Chondrocyte (in vitro differentiated cells): ENCODE measurements at regions not wholly inside any gene's neighbourhood (a gene's known extent, or its start where the extent isn't known, plus 50 kb on each side); places are given as distances from the start of the nearest gene placed in this dataset.
"Not testable (repeated sequence)": the region's sequence is repeated elsewhere in the genome, so short reads cannot be mapped to it uniquely, and the experiment has no call there.

ENCODE experiments used
- DNase-seq: peaks from one replicate; pipeline ENCODE4 v3.0.0; 2021; ENCODE audit warnings: mixed read lengths, low spot score
- H3K27ac Mint-ChIP-seq: one replicate; pipeline ENCODE4 v1.8.0; 2021; ENCODE audit warnings: mild to moderate bottlenecking, moderate library complexity, mixed read lengths; ENCODE audit not compliant: unreplicated experiment
- H3K27me3 Mint-ChIP-seq: 2 replicates; pipeline ENCODE4 v1.8.0; 2021; ENCODE audit warnings: low read depth, mixed read lengths
- H3K36me3 Mint-ChIP-seq: 2 replicates; pipeline ENCODE4 v1.8.0; 2021; ENCODE audit warnings: low read depth, mixed read lengths
- H3K4me1 Mint-ChIP-seq: 2 replicates; pipeline ENCODE4 v1.8.0; 2021; ENCODE audit warnings: low read depth, mild to moderate bottlenecking, mixed read lengths
- H3K4me3 Mint-ChIP-seq: one replicate; pipeline ENCODE4 v1.8.0; 2021; ENCODE audit warnings: mild to moderate bottlenecking, moderate library complexity, mixed read lengths; ENCODE audit not compliant: unreplicated experiment
- H3K9me3 Mint-ChIP-seq: 2 replicates; pipeline ENCODE4 v1.8.0; 2021; ENCODE audit warnings: low read depth, mixed read lengths
- CTCF ChIP-seq: fragments of 200-600 bp; sonication (generic); IDR thresholded peaks from 2 replicates; pipeline ENCODE4 v1.5.0; 2021; ENCODE audit warnings: antibody characterized with exemption, mild to moderate bottlenecking, moderate library complexity

GRCh38 chrX:35221391-35221790 is 278.8 kb downstream of the FAM47B start:
- not testable (repeated sequence) for H3K4me1 Mint-ChIP-seq, H3K36me3 Mint-ChIP-seq, H3K9me3 Mint-ChIP-seq, H3K4me3 Mint-ChIP-seq, H3K27me3 Mint-ChIP-seq, H3K27ac Mint-ChIP-seq
- peak; percentile 53 for DNase-seq

GRCh38 chrX:35244088-35244741 is 301.6 kb downstream of the FAM47B start:
- H3K4me3 Mint-ChIP-seq: no peak overlapping the region
- no peaks in the 10 kb centered on the region for H3K27me3 Mint-ChIP-seq
- H3K9me3 Mint-ChIP-seq: peaks cover 2% of the 10 kb centered on the region
- peak; percentile 48 for DNase-seq
- H3K36me3 Mint-ChIP-seq: no peaks in the 10 kb centered on the region
- no peak for TF ChIP-seq CTCF
- no peaks in the 10 kb centered on the region for H3K4me1 Mint-ChIP-seq
- H3K27ac Mint-ChIP-seq: no peak overlapping the region

- Mint-ChIP-seq H3K4me1 (no peaks in the 10 kb centered on the region), H3K9me3 (peaks cover 2% of the 10 kb centered on the region), H3K27ac (no peak overlapping the region), H3K27me3 (no peaks in the 10 kb centered on the region), H3K36me3 (no peaks in the 10 kb centered on the region), H3K4me3 (no peak overlapping the region)
- no peak for TF ChIP-seq CTCF
- DNase-seq: peak; percentile 81
Measured at GRCh38 chrX:35244796-35245508, 302.4 kb downstream of the FAM47B start.

GRCh38 chrX:35251226-35251625 is 308.6 kb downstream of the FAM47B start:
- no peak for DNase-seq
- Mint-ChIP-seq H3K4me1 (no peaks in the 10 kb centered on the region), H3K27me3 (peaks cover 5% of the 10 kb centered on the region), H3K9me3 (peaks cover 9% of the 10 kb centered on the region), H3K4me3 (no peak overlapping the region), H3K27ac (no peak overlapping the region), H3K36me3 (no peaks in the 10 kb centered on the region)
- TF ChIP-seq CTCF: no peak

GRCh38 chrX:35276115-35276514 is 333.5 kb downstream of the FAM47B start:
- Mint-ChIP-seq H3K9me3 (peaks cover 6% of the 10 kb centered on the region), H3K27ac (no peak overlapping the region), H3K4me1 (no peaks in the 10 kb centered on the region), H3K27me3 (peaks cover 2% of the 10 kb centered on the region), H3K36me3 (no peaks in the 10 kb centered on the region), H3K4me3 (no peak overlapping the region)
- no peak for DNase-seq
- no peak for TF ChIP-seq CTCF
